DND-41 (cell line): ENCODE measurements at regions not wholly inside any gene's neighbourhood (a gene's known extent, or its start where the extent isn't known, plus 50 kb on each side); places are given as distances from the start of the nearest gene placed in this dataset.

Source experiments
- EZH2 ChIP-seq: IDR thresholded peaks from 3 replicates; pipeline ENCODE4 v1.6.1; 2012; ENCODE audit warnings: borderline replicate concordance, low read depth, mild to moderate bottlenecking, moderate library complexity, low read length, inconsistent platforms; ENCODE audit not compliant: severe bottlenecking
- TF ChIP-seq, protein P1 (sequence below): IDR thresholded peaks from 2 replicates; pipeline ENCODE4 v1.5.1; 2012; ENCODE audit warnings: borderline replicate concordance, low read length, moderate library complexity, mild to moderate bottlenecking; ENCODE audit not compliant: poor library complexity, severe bottlenecking; ENCODE audit errors: extremely low read depth

DNA sequence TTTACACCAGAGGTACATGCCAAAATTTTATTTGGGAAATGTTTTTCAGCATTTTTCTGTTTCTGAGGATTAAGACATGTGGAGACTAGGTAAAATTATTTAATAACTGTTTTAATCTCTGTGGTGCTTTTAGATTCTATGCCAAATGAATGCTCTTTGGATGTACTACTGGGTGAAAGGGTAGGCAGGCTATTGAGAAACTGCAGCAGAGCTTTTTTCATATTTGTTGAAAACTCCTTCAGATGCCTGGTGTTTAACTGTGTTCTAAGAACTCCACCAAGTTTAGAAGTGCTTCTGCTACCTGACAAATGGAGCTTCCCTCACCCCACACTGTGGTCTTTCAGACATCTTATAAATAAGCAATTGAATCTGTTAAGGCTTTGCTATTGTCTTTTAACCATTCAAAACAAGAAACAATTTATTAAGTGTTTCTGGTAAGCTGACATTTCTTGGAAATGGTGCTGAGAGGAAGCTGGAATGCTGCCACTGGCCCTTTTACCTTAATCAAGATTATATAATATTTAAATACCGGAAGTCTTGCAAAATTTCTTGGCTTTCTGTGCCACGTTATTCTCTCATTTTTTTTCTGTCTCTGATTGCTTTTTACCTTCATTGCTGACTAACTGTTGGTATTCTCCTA, 51.2 kb upstream of the CYSLTR1 start:
- TF ChIP-seq, protein P1, sequence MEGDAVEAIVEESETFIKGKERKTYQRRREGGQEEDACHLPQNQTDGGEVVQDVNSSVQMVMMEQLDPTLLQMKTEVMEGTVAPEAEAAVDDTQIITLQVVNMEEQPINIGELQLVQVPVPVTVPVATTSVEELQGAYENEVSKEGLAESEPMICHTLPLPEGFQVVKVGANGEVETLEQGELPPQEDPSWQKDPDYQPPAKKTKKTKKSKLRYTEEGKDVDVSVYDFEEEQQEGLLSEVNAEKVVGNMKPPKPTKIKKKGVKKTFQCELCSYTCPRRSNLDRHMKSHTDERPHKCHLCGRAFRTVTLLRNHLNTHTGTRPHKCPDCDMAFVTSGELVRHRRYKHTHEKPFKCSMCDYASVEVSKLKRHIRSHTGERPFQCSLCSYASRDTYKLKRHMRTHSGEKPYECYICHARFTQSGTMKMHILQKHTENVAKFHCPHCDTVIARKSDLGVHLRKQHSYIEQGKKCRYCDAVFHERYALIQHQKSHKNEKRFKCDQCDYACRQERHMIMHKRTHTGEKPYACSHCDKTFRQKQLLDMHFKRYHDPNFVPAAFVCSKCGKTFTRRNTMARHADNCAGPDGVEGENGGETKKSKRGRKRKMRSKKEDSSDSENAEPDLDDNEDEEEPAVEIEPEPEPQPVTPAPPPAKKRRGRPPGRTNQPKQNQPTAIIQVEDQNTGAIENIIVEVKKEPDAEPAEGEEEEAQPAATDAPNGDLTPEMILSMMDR: no peak
- no peak for TF ChIP-seq EZH2
